K562 (cell line): ENCODE measurements at regions not wholly inside any gene's neighbourhood (a gene's known extent, or its start where the extent isn't known, plus 50 kb on each side); places are given as distances from the start of the nearest gene placed in this dataset.

ENCODE experiments used
- DMBX1 ChIP-seq: fragments of 250-450 bp; sonication (Bioruptor Pico); IDR thresholded peaks from 2 replicates; pipeline ENCODE4 v1.8.0; 2022; ENCODE audit warnings: inconsistent platforms, mild to moderate bottlenecking, moderate library complexity, borderline replicate concordance
- ILF3 ChIP-seq: fragments of 450-650 bp; IDR thresholded peaks from 2 replicates; pipeline ENCODE4 v1.6.1; 2018; ENCODE audit warnings: antibody characterized with exemption, mild to moderate bottlenecking, moderate library complexity, borderline replicate concordance
- MEIS2 ChIP-seq: fragments of 450-650 bp; IDR thresholded peaks from 2 replicates; pipeline ENCODE4 v1.6.1; 2014; ENCODE audit warnings: mild to moderate bottlenecking; ENCODE audit not compliant: partially characterized antibody
- NCOR1 ChIP-seq: fragments of 450-650 bp; IDR thresholded peaks from 2 replicates; pipeline ENCODE4 v1.6.1; 2016; ENCODE audit warnings: mild to moderate bottlenecking, moderate library complexity
- NFXL1 ChIP-seq: fragments of 450-650 bp; formaldehyde crosslinking; IDR thresholded peaks from 2 replicates; pipeline ENCODE4 v1.4.0; 2021; ENCODE audit warnings: mild to moderate bottlenecking
- SNIP1 ChIP-seq: fragments of 450-650 bp; IDR thresholded peaks from 2 replicates; pipeline ENCODE4 v1.7.1; 2017; ENCODE audit warnings: low read depth, mild to moderate bottlenecking
- SOX6 ChIP-seq: fragments of 450-650 bp; IDR thresholded peaks from 2 replicates; pipeline ENCODE4 v1.6.1; 2014; ENCODE audit warnings: mild to moderate bottlenecking
- ZNF780A ChIP-seq: fragments of 250-450 bp; sonication (Bioruptor Pico); IDR thresholded peaks from 2 replicates; pipeline ENCODE4 v1.5.0; 2021; ENCODE audit warnings: mild to moderate bottlenecking
- TF ChIP-seq, protein P1 (sequence below): fragments of 200-400 bp; formaldehyde crosslinking; IDR thresholded peaks from 2 replicates; pipeline ENCODE4 v1.6.1; 2017; ENCODE audit warnings: mild to moderate bottlenecking, low read depth, low read length, moderate library complexity
- TF ChIP-seq, protein P2 (sequence below): fragments of 450-650 bp; formaldehyde crosslinking; conservative IDR thresholded peaks from 2 replicates; pipeline ENCODE4 v1.4.0; 2022; ENCODE audit warnings: mild to moderate bottlenecking, missing genetic modification characterization
- TF ChIP-seq, protein P3 (sequence below), 2 experiments: fragments of 450-650 bp; IDR thresholded peaks; 2 replicates each; pipeline ENCODE4 v1.6.1; 2016; ENCODE audit warnings: mild to moderate bottlenecking in 2 of 2, borderline replicate concordance in 1 of 2, low read depth in 1 of 2, moderate library complexity in 1 of 2
- TF ChIP-seq, protein P4 (sequence below): fragments of 450-650 bp; IDR thresholded peaks from 2 replicates; pipeline ENCODE4 v1.6.1; 2014; ENCODE audit warnings: low read depth, mild to moderate bottlenecking, moderate library complexity, borderline replicate concordance
- TF ChIP-seq, protein P5 (sequence below), 2 experiments: fragments of 250-450 bp in 1 of 2; fragments of 450-650 bp in 1 of 2; sonication (Bioruptor Pico) in 1 of 2; IDR thresholded peaks; 2 replicates each; pipeline versions ENCODE4 v1.6.1 to v1.8.0; 2016 to 2021; ENCODE audit warnings: mild to moderate bottlenecking in 2 of 2, moderate library complexity in 2 of 2, missing compliant biosample characterization in 1 of 2, missing genetic modification characterization in 1 of 2

DNA sequence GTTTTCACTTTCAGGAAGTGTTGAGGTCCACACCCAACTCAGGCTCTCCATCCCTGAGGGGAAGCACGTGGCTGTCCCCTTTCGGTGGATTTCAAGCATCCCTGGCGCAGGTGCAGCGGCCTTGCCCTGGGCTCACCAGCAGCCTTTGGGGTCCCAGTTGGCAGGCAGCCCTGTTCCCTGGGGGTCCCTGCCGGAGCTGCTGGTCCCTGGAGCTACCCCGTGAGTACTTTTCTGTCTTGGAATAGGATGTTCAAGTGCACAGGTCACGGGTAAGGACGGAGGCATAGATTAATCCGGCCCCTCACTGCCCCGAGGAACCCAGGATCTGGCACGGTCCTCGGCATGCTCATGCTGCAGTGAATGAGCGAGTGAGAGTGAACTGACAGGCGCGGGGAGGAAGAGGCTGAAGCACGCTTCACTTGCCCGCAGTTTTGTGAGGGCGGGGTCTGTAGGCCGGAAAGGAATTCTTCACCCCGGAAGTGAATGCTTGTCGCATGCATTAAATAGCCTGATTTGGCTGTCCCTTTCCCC lies 117.2 kb upstream of the FAT1 start (continued):
- TF ChIP-seq, protein P1, sequence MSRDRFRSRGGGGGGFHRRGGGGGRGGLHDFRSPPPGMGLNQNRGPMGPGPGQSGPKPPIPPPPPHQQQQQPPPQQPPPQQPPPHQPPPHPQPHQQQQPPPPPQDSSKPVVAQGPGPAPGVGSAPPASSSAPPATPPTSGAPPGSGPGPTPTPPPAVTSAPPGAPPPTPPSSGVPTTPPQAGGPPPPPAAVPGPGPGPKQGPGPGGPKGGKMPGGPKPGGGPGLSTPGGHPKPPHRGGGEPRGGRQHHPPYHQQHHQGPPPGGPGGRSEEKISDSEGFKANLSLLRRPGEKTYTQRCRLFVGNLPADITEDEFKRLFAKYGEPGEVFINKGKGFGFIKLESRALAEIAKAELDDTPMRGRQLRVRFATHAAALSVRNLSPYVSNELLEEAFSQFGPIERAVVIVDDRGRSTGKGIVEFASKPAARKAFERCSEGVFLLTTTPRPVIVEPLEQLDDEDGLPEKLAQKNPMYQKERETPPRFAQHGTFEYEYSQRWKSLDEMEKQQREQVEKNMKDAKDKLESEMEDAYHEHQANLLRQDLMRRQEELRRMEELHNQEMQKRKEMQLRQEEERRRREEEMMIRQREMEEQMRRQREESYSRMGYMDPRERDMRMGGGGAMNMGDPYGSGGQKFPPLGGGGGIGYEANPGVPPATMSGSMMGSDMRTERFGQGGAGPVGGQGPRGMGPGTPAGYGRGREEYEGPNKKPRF = no peak
- no peak for TF ChIP-seq SOX6
- TF ChIP-seq, protein P2, sequence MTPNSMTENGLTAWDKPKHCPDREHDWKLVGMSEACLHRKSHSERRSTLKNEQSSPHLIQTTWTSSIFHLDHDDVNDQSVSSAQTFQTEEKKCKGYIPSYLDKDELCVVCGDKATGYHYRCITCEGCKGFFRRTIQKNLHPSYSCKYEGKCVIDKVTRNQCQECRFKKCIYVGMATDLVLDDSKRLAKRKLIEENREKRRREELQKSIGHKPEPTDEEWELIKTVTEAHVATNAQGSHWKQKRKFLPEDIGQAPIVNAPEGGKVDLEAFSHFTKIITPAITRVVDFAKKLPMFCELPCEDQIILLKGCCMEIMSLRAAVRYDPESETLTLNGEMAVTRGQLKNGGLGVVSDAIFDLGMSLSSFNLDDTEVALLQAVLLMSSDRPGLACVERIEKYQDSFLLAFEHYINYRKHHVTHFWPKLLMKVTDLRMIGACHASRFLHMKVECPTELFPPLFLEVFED (CRISPR knock-in tag) = no peak
- TF ChIP-seq, protein P3, sequence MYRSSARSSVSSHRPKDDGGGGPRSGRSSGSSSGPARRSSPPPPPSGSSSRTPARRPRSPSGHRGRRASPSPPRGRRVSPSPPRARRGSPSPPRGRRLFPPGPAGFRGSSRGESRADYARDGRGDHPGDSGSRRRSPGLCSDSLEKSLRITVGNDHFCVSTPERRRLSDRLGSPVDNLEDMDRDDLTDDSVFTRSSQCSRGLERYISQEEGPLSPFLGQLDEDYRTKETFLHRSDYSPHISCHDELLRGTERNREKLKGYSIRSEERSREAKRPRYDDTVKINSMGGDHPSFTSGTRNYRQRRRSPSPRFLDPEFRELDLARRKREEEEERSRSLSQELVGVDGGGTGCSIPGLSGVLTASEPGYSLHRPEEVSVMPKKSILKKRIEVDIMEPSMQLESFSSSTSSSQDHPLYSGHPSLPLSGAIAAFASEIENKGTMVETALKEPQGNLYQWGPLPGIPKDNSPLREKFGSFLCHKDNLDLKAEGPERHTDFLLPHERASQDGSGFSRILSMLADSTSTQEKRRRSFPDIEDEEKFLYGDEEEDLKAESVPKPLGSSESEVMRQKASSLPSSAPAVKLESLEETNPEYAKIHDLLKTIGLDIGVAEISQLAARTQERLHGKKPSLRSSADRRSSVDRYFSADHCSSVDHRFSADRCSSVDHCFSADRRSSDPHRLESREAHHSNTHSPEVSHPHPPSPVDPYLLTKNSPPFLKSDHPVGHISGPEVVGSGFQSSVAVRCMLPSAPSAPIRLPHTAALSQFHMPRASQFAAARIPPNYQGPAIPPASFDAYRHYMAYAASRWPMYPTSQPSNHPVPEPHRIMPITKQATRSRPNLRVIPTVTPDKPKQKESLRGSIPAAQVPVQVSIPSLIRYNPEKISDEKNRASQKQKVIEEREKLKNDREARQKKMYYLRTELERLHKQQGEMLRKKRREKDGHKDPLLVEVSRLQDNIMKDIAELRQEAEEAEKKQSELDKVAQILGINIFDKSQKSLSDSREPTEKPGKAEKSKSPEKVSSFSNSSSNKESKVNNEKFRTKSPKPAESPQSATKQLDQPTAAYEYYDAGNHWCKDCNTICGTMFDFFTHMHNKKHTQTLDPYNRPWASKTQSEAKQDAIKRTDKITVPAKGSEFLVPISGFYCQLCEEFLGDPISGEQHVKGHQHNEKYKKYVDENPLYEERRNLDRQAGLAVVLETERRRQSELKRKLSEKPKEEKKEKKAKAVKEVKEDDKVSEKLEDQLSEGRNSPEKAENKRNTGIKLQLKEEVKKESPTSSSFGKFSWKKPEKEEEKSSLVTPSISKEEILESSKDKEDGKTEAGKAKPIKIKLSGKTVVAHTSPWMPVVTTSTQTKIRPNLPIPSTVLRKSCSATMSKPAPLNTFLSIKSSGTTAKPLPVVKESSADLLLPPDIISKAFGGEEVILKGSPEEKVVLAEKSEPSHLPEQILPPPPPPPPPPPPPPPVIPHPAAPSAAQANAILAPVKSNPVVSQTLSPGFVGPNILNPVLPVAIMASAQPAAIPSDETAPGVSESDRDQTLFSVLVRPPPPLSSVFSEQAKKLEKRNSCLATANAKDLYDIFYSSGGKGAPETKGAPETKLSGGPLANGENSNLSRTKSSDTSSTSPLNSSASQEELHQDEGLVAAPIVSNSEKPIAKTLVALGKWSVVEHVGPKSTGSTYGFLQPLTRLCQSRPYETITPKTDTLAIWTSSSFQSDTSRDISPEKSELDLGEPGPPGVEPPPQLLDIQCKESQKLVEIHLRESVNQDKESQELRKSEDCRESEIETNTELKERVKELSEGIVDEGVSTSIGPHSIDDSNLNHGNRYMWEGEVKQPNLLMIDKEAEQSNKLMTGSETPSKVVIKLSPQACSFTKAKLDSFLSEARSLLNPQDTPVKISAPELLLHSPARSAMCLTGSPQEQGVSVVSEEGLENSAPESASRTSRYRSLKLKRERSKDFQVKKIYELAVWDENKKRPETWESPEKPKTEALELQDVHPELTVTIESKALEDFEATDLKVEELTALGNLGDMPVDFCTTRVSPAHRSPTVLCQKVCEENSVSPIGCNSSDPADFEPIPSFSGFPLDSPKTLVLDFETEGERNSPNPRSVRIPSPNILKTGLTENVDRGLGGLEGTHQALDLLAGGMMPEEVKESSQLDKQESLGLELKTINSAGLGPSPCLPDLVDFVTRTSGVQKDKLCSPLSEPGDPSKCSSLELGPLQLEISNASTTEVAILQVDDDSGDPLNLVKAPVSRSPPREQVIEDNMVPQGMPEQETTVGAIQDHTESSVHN (IDR thresholded peaks at IDR 0.05; ENCODE audit: borderline replicate concordance in 1 of 2, low read depth in 1 of 2) = no peak
- TF ChIP-seq MEIS2 = no peak
- no peak for TF ChIP-seq DMBX1 (CRISPR knock-in tag)
- TF ChIP-seq, protein P4, sequence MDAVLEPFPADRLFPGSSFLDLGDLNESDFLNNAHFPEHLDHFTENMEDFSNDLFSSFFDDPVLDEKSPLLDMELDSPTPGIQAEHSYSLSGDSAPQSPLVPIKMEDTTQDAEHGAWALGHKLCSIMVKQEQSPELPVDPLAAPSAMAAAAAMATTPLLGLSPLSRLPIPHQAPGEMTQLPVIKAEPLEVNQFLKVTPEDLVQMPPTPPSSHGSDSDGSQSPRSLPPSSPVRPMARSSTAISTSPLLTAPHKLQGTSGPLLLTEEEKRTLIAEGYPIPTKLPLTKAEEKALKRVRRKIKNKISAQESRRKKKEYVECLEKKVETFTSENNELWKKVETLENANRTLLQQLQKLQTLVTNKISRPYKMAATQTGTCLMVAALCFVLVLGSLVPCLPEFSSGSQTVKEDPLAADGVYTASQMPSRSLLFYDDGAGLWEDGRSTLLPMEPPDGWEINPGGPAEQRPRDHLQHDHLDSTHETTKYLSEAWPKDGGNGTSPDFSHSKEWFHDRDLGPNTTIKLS = 0 out of 2 replicates have a peak, but pooled peaks have one; percentile 48
- TF ChIP-seq ILF3 = no peak
- no peak for TF ChIP-seq NFXL1 (CRISPR knock-in tag)
- no peak for TF ChIP-seq NCOR1
- no peak for TF ChIP-seq SNIP1
- TF ChIP-seq, protein P5, sequence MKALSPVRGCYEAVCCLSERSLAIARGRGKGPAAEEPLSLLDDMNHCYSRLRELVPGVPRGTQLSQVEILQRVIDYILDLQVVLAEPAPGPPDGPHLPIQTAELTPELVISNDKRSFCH (CRISPR knock-in tag; IDR thresholded peaks at IDR 0.05) = no peak
- TF ChIP-seq, protein P5 (tag; IDR thresholded peaks at IDR 0.05) = no peak
- TF ChIP-seq ZNF780A (CRISPR knock-in tag) = no peak
